ENCODE measurements at regions not wholly inside any gene's neighbourhood (a gene's known extent, or its start where the extent isn't known, plus 50 kb on each side); places are given as distances from the start of the nearest gene placed in this dataset.

- Histone ChIP-seq H3K27me3 (no peaks in the 10 kb centered on the region), H3K4me1 (no peaks in the 10 kb centered on the region), H4K20me1 (no peaks in the 10 kb centered on the region), H3K36me3 (no peaks in the 10 kb centered on the region), H3K9me3 (replicated peaks in 1 of 11) (peaks cover 0 to 12% (median 7%) of the 10 kb centered on the region in 11 experiments; a peak in 12 of 22 replicates), H3K27ac (no peak overlapping the region), H3K4me2 (no peak overlapping the region), H3K4me3 (no peak overlapping the region), H3K9ac (no peak overlapping the region)
- TF ChIP-seq Cebpa-rat (IDR thresholded peaks at IDR 0.05), result no peak
Measured at GRCh38 chr7:26506196-26506595, 214.5 kb downstream of the SNX10 start.

GRCh38 chr7:26507108-26507987 is 215.7 kb downstream of the SNX10 start:
- Histone ChIP-seq H3K9ac (no peak overlapping the region), H3K4me2 (no peak overlapping the region), H3K4me1 (peaks cover 0 to 9% (median 7%) of the 10 kb centered on the region in 10 experiments; a peak in 15 of 20 replicates), H3K27ac (no peak overlapping the region), H4K20me1 (no peaks in the 10 kb centered on the region), H3K27me3 (no peaks in the 10 kb centered on the region), H3K36me3 (no peaks in the 10 kb centered on the region), H3K9me3 (replicated peaks in 1 of 11) (peaks cover 0 to 15% (median 7%) of the 10 kb centered on the region in 11 experiments; a peak in 12 of 22 replicates), H3K4me3 (no peak overlapping the region)
- no peak for TF ChIP-seq Cebpa-rat (IDR thresholded peaks at IDR 0.05)

- H3K4me3 ChIP-seq, result no peak overlapping the region
- H3K9ac ChIP-seq, result no peak overlapping the region
- no peak for TF ChIP-seq Cebpa-rat (IDR thresholded peaks at IDR 0.05)
- H3K4me2 ChIP-seq, result no peak overlapping the region
- no peaks in the 10 kb centered on the region for H3K36me3 ChIP-seq
- H4K20me1 ChIP-seq, result no peaks in the 10 kb centered on the region
- no peaks in the 10 kb centered on the region for H3K27me3 ChIP-seq
- H3K27ac ChIP-seq, result no peak overlapping the region
- H3K4me1 ChIP-seq, result peaks cover 0 to 15% (median 11%) of the 10 kb centered on the region in 10 experiments; a peak in 15 of 20 replicates
- peaks cover 0 to 15% (median 7%) of the 10 kb centered on the region in 11 experiments; a peak in 12 of 22 replicates for H3K9me3 ChIP-seq (replicated peaks in 1 of 11)
Measured at GRCh38 chr7:26508481-26508880, 216.8 kb downstream of the SNX10 start.

GRCh38 chr7:26508917-26509316 is 217.3 kb downstream of the SNX10 start:
- Histone ChIP-seq H3K4me3 (no peak overlapping the region), H4K20me1 (no peaks in the 10 kb centered on the region), H3K4me1 (peaks cover 0 to 15% (median 11%) of the 10 kb centered on the region in 10 experiments; a peak in 15 of 20 replicates), H3K9ac (no peak overlapping the region), H3K27me3 (no peaks in the 10 kb centered on the region), H3K36me3 (no peaks in the 10 kb centered on the region), H3K9me3 (replicated peaks in 1 of 11) (peaks cover 0 to 15% (median 7%) of the 10 kb centered on the region in 11 experiments; a peak in 12 of 22 replicates), H3K27ac (no peak overlapping the region), H3K4me2 (no peak overlapping the region)
- no peak for TF ChIP-seq Cebpa-rat (IDR thresholded peaks at IDR 0.05)

- Histone ChIP-seq H4K20me1 (no peaks in the 10 kb centered on the region), H3K27ac (no peak overlapping the region), H3K4me2 (no peak overlapping the region), H3K4me3 (no peak overlapping the region), H3K4me1 (peaks cover 0 to 15% (median 11%) of the 10 kb centered on the region in 10 experiments; a peak in 15 of 20 replicates), H3K36me3 (no peaks in the 10 kb centered on the region), H3K9me3 (replicated peaks in 1 of 11) (peaks cover 0 to 15% (median 7%) of the 10 kb centered on the region in 11 experiments; a peak in 12 of 22 replicates), H3K27me3 (no peaks in the 10 kb centered on the region), H3K9ac (no peak overlapping the region)
- no peak for TF ChIP-seq Cebpa-rat (IDR thresholded peaks at IDR 0.05)
Measured at GRCh38 chr7:26510231-26510957, 218.7 kb downstream of the SNX10 start.

- H3K4me1 ChIP-seq, result peaks cover 0 to 15% (median 11%) of the 10 kb centered on the region in 10 experiments; a peak in 15 of 20 replicates
- H4K20me1 ChIP-seq, result no peaks in the 10 kb centered on the region
- H3K36me3 ChIP-seq, result no peaks in the 10 kb centered on the region
- H3K4me2 ChIP-seq, result peak overlapping the region in 10 of 11 experiments; percentile 3 to 69 (median 46); a peak in 15 of 22 replicates
- no peak overlapping the region for H3K4me3 ChIP-seq
- H3K9me3 ChIP-seq (replicated peaks in 1 of 11), result peaks cover 0 to 15% (median 7%) of the 10 kb centered on the region in 11 experiments; a peak in 12 of 22 replicates
- no peaks in the 10 kb centered on the region for H3K27me3 ChIP-seq
- no peak overlapping the region for H3K27ac ChIP-seq
- TF ChIP-seq Cebpa-rat (IDR thresholded peaks at IDR 0.05), result no peak
- no peak overlapping the region for H3K9ac ChIP-seq
Measured at GRCh38 chr7:26511866-26512265, 220.2 kb downstream of the SNX10 start.

GRCh38 chr7:26512737-26513136 is 221.1 kb downstream of the SNX10 start:
- Histone ChIP-seq H3K4me1 (peaks cover 0 to 15% (median 11%) of the 10 kb centered on the region in 10 experiments; a peak in 15 of 20 replicates), H3K27me3 (no peaks in the 10 kb centered on the region), H3K36me3 (no peaks in the 10 kb centered on the region)

GRCh38 chr7:26513948-26514347 is 222.3 kb downstream of the SNX10 start:
- Histone ChIP-seq H3K27ac (no peak overlapping the region), H3K36me3 (no peaks in the 10 kb centered on the region), H3K27me3 (no peaks in the 10 kb centered on the region), H4K20me1 (no peaks in the 10 kb centered on the region), H3K9me3 (replicated peaks in 1 of 11) (peaks cover 0 to 15% (median 7%) of the 10 kb centered on the region in 11 experiments; a peak in 12 of 22 replicates), H3K9ac (no peak overlapping the region), H3K4me3 (no peak overlapping the region), H3K4me1 (peaks cover 0 to 15% (median 11%) of the 10 kb centered on the region in 10 experiments; a peak in 15 of 20 replicates), H3K4me2 (no peak overlapping the region)
- TF ChIP-seq Cebpa-rat (IDR thresholded peaks at IDR 0.05), result no peak

More at GRCh38 chr7:26512737-26513136, 221.1 kb downstream of the SNX10 start:
- no peak overlapping the region for H3K27ac ChIP-seq
- TF ChIP-seq Cebpa-rat (IDR thresholded peaks at IDR 0.05), result no peak
- H3K4me2 ChIP-seq, result peak overlapping the region in 8 of 11 experiments; percentile 7 to 69 (median 48); a peak in 12 of 22 replicates
- H3K9me3 ChIP-seq (replicated peaks in 1 of 11), result peaks cover 0 to 15% (median 7%) of the 10 kb centered on the region in 11 experiments; a peak in 12 of 22 replicates
- no peak overlapping the region for H3K4me3 ChIP-seq
- no peak overlapping the region for H3K9ac ChIP-seq
- no peaks in the 10 kb centered on the region for H4K20me1 ChIP-seq

- Histone ChIP-seq H3K27ac (no peak overlapping the region), H3K27me3 (no peaks in the 10 kb centered on the region), H3K4me3 (no peak overlapping the region), H3K4me1 (peaks cover 0 to 15% (median 11%) of the 10 kb centered on the region in 10 experiments; a peak in 15 of 20 replicates), H3K4me2 (no peak overlapping the region), H3K9ac (no peak overlapping the region), H4K20me1 (no peaks in the 10 kb centered on the region), H3K36me3 (no peaks in the 10 kb centered on the region), H3K9me3 (replicated peaks in 1 of 11) (peaks cover 0 to 15% (median 7%) of the 10 kb centered on the region in 11 experiments; a peak in 12 of 22 replicates)
- TF ChIP-seq Cebpa-rat (IDR thresholded peaks at IDR 0.05), result no peak
Measured at GRCh38 chr7:26514633-26515032, 223.0 kb downstream of the SNX10 start.

All from BLaER1 treated with 17β-estradiol and CSF1 and Interleukin-3, amounts not matched to agents 10 nM and 100 nM (cell line).